GM12878 (cell line): ENCODE measurements at regions not wholly inside any gene's neighbourhood (a gene's known extent, or its start where the extent isn't known, plus 50 kb on each side); places are given as distances from the start of the nearest gene placed in this dataset.
"Not testable (repeated sequence)": the region's sequence is repeated elsewhere in the genome, so short reads cannot be mapped to it uniquely, and the experiment has no call there.

Source experiments
- ATAC-seq: fragments of 200-7000 bp; cut with Tn5 transposase; 3 replicates; pipeline ENCODE4 v1.9.1; 2020; ENCODE audit warnings: mild to moderate bottlenecking, moderate library complexity
- BruUV-seq: library from RNA; stranded (reverse); fragments of 400-500 nt; replicated peaks from 2 replicates; lab custom pipeline; 2021; lab: Mats Ljungman, UMichigan
- CTCF ChIA-PET: fragments of 300-600 bp; sonication (Branson Sonifier 250); formaldehyde crosslinking; extraction: SDS; loops from one replicate; lab custom pipeline; 2021; ENCODE audit warnings: inconsistent platforms; lab: Yijun Ruan, JAX
- POLR2A ChIA-PET: fragments of 350-600 bp; formaldehyde crosslinking; extraction: SDS; loops from one replicate; lab custom pipeline; 2021; ENCODE audit warnings: inconsistent platforms; lab: Charles Lee
- RAD21 ChIA-PET: fragments of 300-600 bp; sonication (Branson Sonifier 250); formaldehyde crosslinking; loops from one replicate; lab custom pipeline; 2023; ENCODE audit warnings: antibody characterized with exemption; ENCODE audit not compliant: unreplicated experiment; lab: Charles Lee
- SMC1A ChIA-PET: fragments of 300-600 bp; sonication (Branson Sonifier 250); formaldehyde crosslinking; loops from one replicate; lab custom pipeline; 2023; ENCODE audit not compliant: unreplicated experiment, uncharacterized antibody; lab: Charles Lee
- DNase-seq: peaks from one replicate; pipeline ENCODE4 v3.0.0-alpha.2; 2011; ENCODE audit warnings: low read depth, low spot score
- FAIRE-seq: peaks from 3 replicates; lab custom pipeline; 2011; peaks lifted over from hg19 to GRCh38; lab: Jason Lieb, UNC
- H2AFZ ChIP-seq: 2 replicates; pipeline ENCODE4 v1.6.0; 2011; ENCODE audit warnings: low read depth, low read length, control low read depth; ENCODE audit not compliant: control insufficient read depth
- H3K27ac ChIP-seq: 2 replicates; pipeline ENCODE4 v1.5.1; 2011; ENCODE audit warnings: control low read depth; ENCODE audit not compliant: control insufficient read depth, insufficient read depth
- H3K27me3 ChIP-seq, 2 experiments: replicated peaks in 1 of 2; 2 replicates each; pipeline versions ENCODE4 v1.6.0 to v1.6.1; 2011; ENCODE audit warnings: low read length in 1 of 2; ENCODE audit not compliant: control insufficient read depth in 2 of 2, insufficient read depth in 2 of 2
- H3K36me3 ChIP-seq, 2 experiments: 2 replicates each; pipeline ENCODE4 v1.5.1; 2011; ENCODE audit warnings: low read length in 1 of 2; ENCODE audit not compliant: control insufficient read depth in 2 of 2, insufficient read depth in 2 of 2
- H3K4me1 ChIP-seq: 2 replicates; pipeline ENCODE4 v1.6.1; 2011; ENCODE audit warnings: mild to moderate bottlenecking, low read length, moderate library complexity, mixed read lengths; ENCODE audit not compliant: control insufficient read depth, insufficient read depth
- H3K4me2 ChIP-seq: 2 replicates; pipeline ENCODE4 v1.6.0; 2011; ENCODE audit warnings: control low read depth; ENCODE audit not compliant: control insufficient read depth, insufficient read depth
- H3K4me3 ChIP-seq: fragments of 200-600 bp; sonication (generic); 2 replicates; pipeline ENCODE4 v1.5.1; 2016
- H3K79me2 ChIP-seq: 2 replicates; pipeline ENCODE4 v1.6.0; 2011; ENCODE audit warnings: low read length; ENCODE audit not compliant: control insufficient read depth, insufficient read depth
- H3K9ac ChIP-seq: 2 replicates; pipeline ENCODE4 v1.8.0; 2011; ENCODE audit warnings: low read length, control low read depth, mixed read lengths; ENCODE audit not compliant: control insufficient read depth, insufficient read depth
- H3K9me3 ChIP-seq: replicated peaks from 3 replicates; pipeline ENCODE4 v1.5.1; 2011; ENCODE audit warnings: mild to moderate bottlenecking, low read length; ENCODE audit not compliant: control insufficient read depth, insufficient read depth
- H4K20me1 ChIP-seq: 2 replicates; pipeline ENCODE4 v1.6.0; 2011; ENCODE audit not compliant: control insufficient read depth, insufficient read depth
- E4F1 ChIP-seq: fragments of 450-650 bp; IDR thresholded peaks from 2 replicates; pipeline ENCODE4 v1.6.1; 2018; ENCODE audit warnings: borderline replicate concordance, mild to moderate bottlenecking; ENCODE audit not compliant: partially characterized antibody
- MYB ChIP-seq: fragments of 150-350 bp; IDR thresholded peaks from 2 replicates; pipeline ENCODE4 v1.6.1; 2014; ENCODE audit warnings: mild to moderate bottlenecking, low read depth, low read length, borderline replicate concordance
- PAX5 ChIP-seq: IDR thresholded peaks from 2 replicates; pipeline ENCODE4 v1.6.1; 2011; ENCODE audit warnings: low read depth, low read length, borderline replicate concordance
- RELA ChIP-seq: fragments of 450-650 bp; IDR thresholded peaks from 2 replicates; pipeline ENCODE4 v1.8.0; 2014; ENCODE audit warnings: borderline replicate concordance; ENCODE audit not compliant: partially characterized antibody
- ZBTB40 ChIP-seq: fragments of 450-650 bp; IDR thresholded peaks from 2 replicates; pipeline ENCODE4 v1.6.1; 2016; ENCODE audit warnings: mild to moderate bottlenecking, moderate library complexity, borderline replicate concordance
- in situ Hi-C: fragments of 300-500 bp; cut with MboI; formaldehyde crosslinking; loops from 9 replicates; pipeline ENCODE4 v1.14.3; 2018; ENCODE audit warnings: mixed read lengths
- intact Hi-C: fragments of 100-400 bp; cut with micrococcal nuclease; formaldehyde crosslinking; loops from one replicate; pipeline ENCODE4 v1.14.2; 2022; ENCODE audit not compliant: unreplicated experiment

GRCh38 chr4:72761368-72762038 lies 192.5 kb upstream of the ADAMTS3 start (continued):
- TF ChIP-seq ZBTB40 (no peak), RELA (no peak), MYB (no peak), PAX5 (no peak), E4F1 (no peak)

GRCh38 chr4:72753414-72753813 lies 184.4 kb upstream of the ADAMTS3 start:
- ATAC-seq, POLR2A ChIA-PET, in situ Hi-C loops, DNase-seq, H3K9ac ChIP-seq, FAIRE-seq, SMC1A ChIA-PET, H3K79me2 ChIP-seq, H3K9me3 ChIP-seq, H3K36me3 ChIP-seq, intact Hi-C loops, RAD21 ChIA-PET, H4K20me1 ChIP-seq, H3K4me2 ChIP-seq, H3K4me3 ChIP-seq, H3K27ac ChIP-seq, H2AFZ ChIP-seq, H3K27me3 ChIP-seq, BruUV-seq, H3K4me1 ChIP-seq: not testable (repeated sequence)
- CTCF ChIA-PET, result interaction anchor here (2.1 kb wide), 1 partner anchor 16 kb away, joined by 6 read pairs; no protein-coding TSS in a partner anchor
